ENCODE measurements at regions not wholly inside any gene's neighbourhood (a gene's known extent, or its start where the extent isn't known, plus 50 kb on each side); places are given as distances from the start of the nearest gene placed in this dataset.
A peak's percentile ranks its signal among the peaks of the same experiment; 100 is the strongest.

GRCh38 chr10:42975005-42975493, 101.8 kb upstream of the RET start:
- Mint-ChIP-seq H3K27ac (no peak overlapping the region), H3K36me3 (ENCODE audit: low read depth) (no peaks in the 10 kb centered on the region), H3K4me1 (peaks cover 5% of the 10 kb centered on the region), H3K9me3 (no peaks in the 10 kb centered on the region), H3K4me3 (no peak overlapping the region), H3K27me3 (no peaks in the 10 kb centered on the region)
- ChIA-PET POLR2A (no interaction called here), CTCF (no interaction called here)
- no peak for DNase-seq

- Mint-ChIP-seq H3K36me3 (ENCODE audit: low read depth) (no peaks in the 10 kb centered on the region), H3K4me3 (no peak overlapping the region), H3K27me3 (no peaks in the 10 kb centered on the region), H3K27ac (no peak overlapping the region), H3K9me3 (no peaks in the 10 kb centered on the region), H3K4me1 (peaks cover 5% of the 10 kb centered on the region)
- no peak for DNase-seq
- CTCF ChIA-PET = no interaction called here
- POLR2A ChIA-PET = no interaction called here
Measured at GRCh38 chr10:42975558-42976340, 101.1 kb upstream of the RET start.

- CTCF ChIA-PET = no interaction called here
- Mint-ChIP-seq H3K4me1 (peaks cover 5% of the 10 kb centered on the region), H3K27ac (no peak overlapping the region), H3K36me3 (ENCODE audit: low read depth) (no peaks in the 10 kb centered on the region), H3K9me3 (no peaks in the 10 kb centered on the region), H3K27me3 (no peaks in the 10 kb centered on the region), H3K4me3 (no peak overlapping the region)
- POLR2A ChIA-PET = no interaction called here
- DNase-seq = no peak
Measured at GRCh38 chr10:42976351-42977031, 100.4 kb upstream of the RET start.

- DNase-seq = no peak
- no peaks in the 10 kb centered on the region for H3K27me3 Mint-ChIP-seq
- H3K36me3 Mint-ChIP-seq (ENCODE audit: low read depth) = no peaks in the 10 kb centered on the region
- no peaks in the 10 kb centered on the region for H3K9me3 Mint-ChIP-seq
- H3K27ac Mint-ChIP-seq = no peak overlapping the region
- no peak overlapping the region for H3K4me3 Mint-ChIP-seq
- CTCF ChIA-PET = no interaction called here
- POLR2A ChIA-PET = no interaction called here
- H3K4me1 Mint-ChIP-seq = peaks cover 5% of the 10 kb centered on the region
Measured at GRCh38 chr10:42977032-42977416, 99.8 kb upstream of the RET start.

GRCh38 chr10:42979181-42979580, 97.7 kb upstream of the RET start:
- POLR2A ChIA-PET = interaction anchor here (0.9 kb wide), 1 partner anchor 159 kb away, joined by 3 read pairs; the partner anchor contains the start of gene CSGALNACT2
- H3K27ac Mint-ChIP-seq = no peak overlapping the region
- no peaks in the 10 kb centered on the region for H3K36me3 Mint-ChIP-seq (ENCODE audit: low read depth)

GRCh38 chr10:42979721-42980467, 97.0 kb upstream of the RET start:
- H3K4me3 Mint-ChIP-seq = no peak overlapping the region
- no peaks in the 10 kb centered on the region for H3K9me3 Mint-ChIP-seq
- ChIA-PET CTCF (no interaction called here), POLR2A (interaction anchor here (0.9 kb wide), 1 partner anchor 158 kb away, joined by 3 read pairs; the partner anchor contains the start of gene CSGALNACT2)
- DNase-seq = peak; percentile 13
- H3K27me3 Mint-ChIP-seq = no peaks in the 10 kb centered on the region
- H3K4me1 Mint-ChIP-seq = peaks cover 5% of the 10 kb centered on the region
- H3K27ac Mint-ChIP-seq = no peak overlapping the region
- H3K36me3 Mint-ChIP-seq (ENCODE audit: low read depth) = no peaks in the 10 kb centered on the region

More at GRCh38 chr10:42979181-42979580, 97.7 kb upstream of the RET start:
- DNase-seq = no peak
- peaks cover 5% of the 10 kb centered on the region for H3K4me1 Mint-ChIP-seq
- no peaks in the 10 kb centered on the region for H3K9me3 Mint-ChIP-seq
- H3K4me3 Mint-ChIP-seq = no peak overlapping the region
- H3K27me3 Mint-ChIP-seq = no peaks in the 10 kb centered on the region
- CTCF ChIA-PET = no interaction called here

- H3K4me3 Mint-ChIP-seq = no peak overlapping the region
- ChIA-PET CTCF (no interaction called here), POLR2A (no interaction called here)
- DNase-seq = no peak
- H3K27ac Mint-ChIP-seq = no peak overlapping the region
- H3K9me3 Mint-ChIP-seq = no peaks in the 10 kb centered on the region
- H3K4me1 Mint-ChIP-seq = peaks cover 5% of the 10 kb centered on the region
- no peaks in the 10 kb centered on the region for H3K27me3 Mint-ChIP-seq
- H3K36me3 Mint-ChIP-seq (ENCODE audit: low read depth) = no peaks in the 10 kb centered on the region
Measured at GRCh38 chr10:42980553-42981357, 96.1 kb upstream of the RET start.

- H3K27ac Mint-ChIP-seq = no peak overlapping the region
- POLR2A ChIA-PET = no interaction called here
- H3K4me1 Mint-ChIP-seq = peaks cover 5% of the 10 kb centered on the region
- DNase-seq = peak; percentile 12
- no peaks in the 10 kb centered on the region for H3K27me3 Mint-ChIP-seq
- CTCF ChIA-PET = no interaction called here
- H3K9me3 Mint-ChIP-seq = no peaks in the 10 kb centered on the region
- no peaks in the 10 kb centered on the region for H3K36me3 Mint-ChIP-seq (ENCODE audit: low read depth)
- no peak overlapping the region for H3K4me3 Mint-ChIP-seq
Measured at GRCh38 chr10:42981358-42982236, 95.3 kb upstream of the RET start.

- peaks cover 5% of the 10 kb centered on the region for H3K4me1 Mint-ChIP-seq
- H3K9me3 Mint-ChIP-seq = no peaks in the 10 kb centered on the region
- no peak overlapping the region for H3K27ac Mint-ChIP-seq
- no peaks in the 10 kb centered on the region for H3K27me3 Mint-ChIP-seq
- no peak overlapping the region for H3K4me3 Mint-ChIP-seq
- ChIA-PET POLR2A (no interaction called here), CTCF (no interaction called here)
- H3K36me3 Mint-ChIP-seq (ENCODE audit: low read depth) = no peaks in the 10 kb centered on the region
- DNase-seq = no peak
Measured at GRCh38 chr10:42982891-42983506, 93.9 kb upstream of the RET start.

GRCh38 chr10:42983591-42983990, 93.3 kb upstream of the RET start:
- CTCF ChIA-PET = no interaction called here
- no peaks in the 10 kb centered on the region for H3K9me3 Mint-ChIP-seq
- peak; percentile 11 for DNase-seq
- POLR2A ChIA-PET = no interaction called here
- H3K4me1 Mint-ChIP-seq = peaks cover 5% of the 10 kb centered on the region
- no peaks in the 10 kb centered on the region for H3K27me3 Mint-ChIP-seq
- no peaks in the 10 kb centered on the region for H3K36me3 Mint-ChIP-seq (ENCODE audit: low read depth)
- no peak overlapping the region for H3K4me3 Mint-ChIP-seq
- no peak overlapping the region for H3K27ac Mint-ChIP-seq

GRCh38 chr10:42984035-42984610, 92.7 kb upstream of the RET start:
- Mint-ChIP-seq H3K36me3 (ENCODE audit: low read depth) (no peaks in the 10 kb centered on the region), H3K9me3 (no peaks in the 10 kb centered on the region), H3K4me3 (no peak overlapping the region), H3K27me3 (no peaks in the 10 kb centered on the region), H3K27ac (no peak overlapping the region), H3K4me1 (peaks cover 6% of the 10 kb centered on the region)
- CTCF ChIA-PET = no interaction called here
- POLR2A ChIA-PET = no interaction called here
- DNase-seq = peak; percentile 7
